A549 (cell line): ENCODE measurements at regions not wholly inside any gene's neighbourhood (a gene's known extent, or its start where the extent isn't known, plus 50 kb on each side); places are given as distances from the start of the nearest gene placed in this dataset.

Experiments
- ATAC-seq, 2 experiments: fragments of 200-7000 bp in 1 of 2; fragments of >200 bp in 1 of 2; cut with Nextera tagmentation in 1 of 2; cut with Tn5 transposase in 1 of 2; 3 replicates each; pipeline versions ENCODE4 v1.8.0 to v1.9.1; 2018 to 2020; ENCODE audit warnings: mild to moderate bottlenecking in 1 of 2, moderate library complexity in 1 of 2
- CTCF ChIA-PET: fragments of 300-600 bp; sonication (Branson Sonifier 250); formaldehyde crosslinking; extraction: SDS; loops from one replicate; lab custom pipeline; 2021; ENCODE audit warnings: antibody characterized with exemption, inconsistent platforms; lab: Yijun Ruan, JAX
- POLR2A ChIA-PET: fragments of 350-600 bp; formaldehyde crosslinking; extraction: SDS; loops from one replicate; lab custom pipeline; 2021; ENCODE audit warnings: antibody characterized with exemption, inconsistent platforms; lab: Yijun Ruan, JAX
- DNase-seq, 2 experiments: peaks; one replicate each; pipeline versions ENCODE4 v3.0.0 to v3.0.0-alpha.2; 2011 to 2016; ENCODE audit warnings: low read depth in 1 of 2, low spot score in 1 of 2
- FAIRE-seq: peaks from 2 replicates; lab custom pipeline; 2011; peaks lifted over from hg19 to GRCh38; lab: Jason Lieb, UNC
- H3K27ac ChIP-seq, 2 experiments: fragments of >200 bp; sonication (Bioruptor Twin); formaldehyde crosslinking; 3 replicates each; pipeline ENCODE4 v1.5.1; 2016 to 2017
- H3K4me1 ChIP-seq: fragments of >200 bp; sonication (Bioruptor Twin); formaldehyde crosslinking; 3 replicates; pipeline ENCODE4 v1.6.1; 2016
- H3K4me2 ChIP-seq: fragments of >200 bp; sonication (Bioruptor Twin); formaldehyde crosslinking; 3 replicates; pipeline ENCODE4 v1.6.1; 2016
- H3K4me3 ChIP-seq: fragments of >200 bp; sonication (Bioruptor Twin); formaldehyde crosslinking; 3 replicates; pipeline ENCODE4 v1.5.1; 2016
- H3K9me3 ChIP-seq: fragments of >200 bp; sonication (Bioruptor Twin); formaldehyde crosslinking; 3 replicates; pipeline ENCODE4 v1.6.1; 2016
- ATOH8 ChIP-seq: fragments of 250-450 bp; sonication (Bioruptor Pico); IDR thresholded peaks from 2 replicates; pipeline ENCODE4 v1.5.0; 2020; ENCODE audit warnings: low read depth, mild to moderate bottlenecking, moderate library complexity
- BHLHE40 ChIP-seq: IDR thresholded peaks from 2 replicates; pipeline ENCODE4 v1.6.1; 2012; ENCODE audit warnings: low read depth, low read length, inconsistent platforms
- CBX2 ChIP-seq: fragments of 200-600 bp; sonication (generic); IDR thresholded peaks from 2 replicates; pipeline ENCODE4 v1.6.1; 2016; ENCODE audit warnings: low read depth, mild to moderate bottlenecking, borderline replicate concordance
- CEBPB ChIP-seq, 2 experiments: fragments of >200 bp in 1 of 2; sonication (Bioruptor Twin) in 1 of 2; formaldehyde crosslinking in 1 of 2; IDR thresholded peaks; 2 replicates each; pipeline ENCODE4 v1.6.1; 2012 to 2016
- CTCF ChIP-seq: fragments of >200 bp; sonication (Bioruptor Twin); formaldehyde crosslinking; IDR thresholded peaks from 3 replicates; pipeline ENCODE4 v1.5.1; 2016
- E2F6 ChIP-seq: IDR thresholded peaks from 2 replicates; pipeline ENCODE4 v1.6.1; 2012; ENCODE audit warnings: low read depth, borderline replicate concordance
- ELK1 ChIP-seq: fragments of 150-350 bp; IDR thresholded peaks from 2 replicates; pipeline ENCODE4 v1.6.1; 2014; ENCODE audit warnings: low read depth, mild to moderate bottlenecking, low read length
- FOXS1 ChIP-seq: fragments of 250-450 bp; sonication (Bioruptor Pico); IDR thresholded peaks from 2 replicates; pipeline ENCODE4 v1.5.0; 2020; ENCODE audit warnings: mild to moderate bottlenecking, moderate library complexity
- GATA3 ChIP-seq: IDR thresholded peaks from 2 replicates; pipeline ENCODE4 v1.6.1; 2012; ENCODE audit warnings: borderline replicate concordance
- HDAC2 ChIP-seq: fragments of 200-600 bp; sonication (generic); IDR thresholded peaks from 2 replicates; pipeline ENCODE4 v1.6.1; 2016
- HES2 ChIP-seq: fragments of >200 bp; sonication (Bioruptor Twin); formaldehyde crosslinking; IDR thresholded peaks from 2 replicates; pipeline ENCODE4 v1.6.1; 2016
- HEYL ChIP-seq: fragments of 250-450 bp; sonication (Bioruptor Pico); IDR thresholded peaks from 2 replicates; pipeline ENCODE4 v1.8.0; 2021; ENCODE audit warnings: mild to moderate bottlenecking, moderate library complexity
- HMGXB4 ChIP-seq: fragments of 250-450 bp; sonication (Bioruptor Pico); IDR thresholded peaks from 2 replicates; pipeline ENCODE4 v1.5.0; 2021; ENCODE audit warnings: mild to moderate bottlenecking, moderate library complexity, borderline replicate concordance
- HOXA7 ChIP-seq: fragments of 250-450 bp; sonication (Bioruptor Pico); IDR thresholded peaks from 2 replicates; pipeline ENCODE4 v1.5.0; 2020; ENCODE audit warnings: mild to moderate bottlenecking, moderate library complexity
- HOXB13 ChIP-seq: fragments of 250-450 bp; sonication (Bioruptor Pico); IDR thresholded peaks from 2 replicates; pipeline ENCODE4 v1.5.0; 2020; ENCODE audit warnings: low read depth, mild to moderate bottlenecking, moderate library complexity
- JUN ChIP-seq, 2 experiments: fragments of >200 bp; sonication (Bioruptor Twin); formaldehyde crosslinking; IDR thresholded peaks; 2 replicates in 1 of 2; 3 replicates in 1 of 2; pipeline ENCODE4 v1.6.1; 2016 to 2017
- KDM1A ChIP-seq: fragments of 200-600 bp; sonication (generic); IDR thresholded peaks from 2 replicates; pipeline ENCODE4 v1.6.1; 2016; ENCODE audit warnings: low read depth, mild to moderate bottlenecking
- MAX ChIP-seq: IDR thresholded peaks from 2 replicates; pipeline ENCODE4 v1.6.1; 2012
- NFE2L2 ChIP-seq: fragments of 150-350 bp; conservative IDR thresholded peaks from 2 replicates; pipeline ENCODE4 v1.6.1; 2014; ENCODE audit warnings: low read length
- NPAS2 ChIP-seq: fragments of 250-450 bp; sonication (Bioruptor Pico); IDR thresholded peaks from 2 replicates; pipeline ENCODE4 v1.8.0; 2022; ENCODE audit warnings: mild to moderate bottlenecking, moderate library complexity, borderline replicate concordance
- POLR2A ChIP-seq: IDR thresholded peaks from 2 replicates; pipeline ENCODE4 v1.6.1; 2012; ENCODE audit warnings: mild to moderate bottlenecking, low read length
- POLR2AphosphoS2 ChIP-seq: conservative IDR thresholded peaks from 2 replicates; pipeline ENCODE4 v1.6.1; 2012; ENCODE audit warnings: low read length, improper control_type of control experiment, inconsistent platforms
- RCOR1 ChIP-seq: fragments of 150-350 bp; IDR thresholded peaks from 2 replicates; pipeline ENCODE4 v1.6.1; 2014; ENCODE audit warnings: antibody characterized with exemption, low read length, low read depth
- SMC3 ChIP-seq: fragments of >200 bp; sonication (Bioruptor Twin); formaldehyde crosslinking; IDR thresholded peaks from 3 replicates; pipeline ENCODE4 v1.6.1; 2018; ENCODE audit warnings: inconsistent platforms
- SREBF2 ChIP-seq: fragments of 450-650 bp; IDR thresholded peaks from 2 replicates; pipeline ENCODE4 v1.6.1; 2014; ENCODE audit warnings: mild to moderate bottlenecking, moderate library complexity
- TP53 ChIP-seq: fragments of 250-450 bp; sonication (Bioruptor Pico); IDR thresholded peaks from 2 replicates; pipeline ENCODE4 v1.5.0; 2021; ENCODE audit warnings: mild to moderate bottlenecking, moderate library complexity
- ZFP36 ChIP-seq: fragments of 450-650 bp; IDR thresholded peaks from 2 replicates; pipeline ENCODE4 v1.6.1; 2014; ENCODE audit warnings: borderline replicate concordance; ENCODE audit not compliant: partially characterized antibody
- ZSCAN20 ChIP-seq: fragments of 250-450 bp; sonication (Bioruptor Pico); IDR thresholded peaks from 2 replicates; pipeline ENCODE4 v1.8.0; 2022; ENCODE audit warnings: mild to moderate bottlenecking, moderate library complexity
- WGBS: methylation state at CpG from one replicate; pipeline ENCODE4 v1.1.6; 2017; ENCODE audit errors: missing lambda C conversion rate; 5-methylcytosine and 5-hydroxymethylcytosine counted together

- H3K9me3 ChIP-seq, result no peaks in the 10 kb centered on the region
- H3K4me1 ChIP-seq, result no peaks in the 10 kb centered on the region
- no peak overlapping the region for H3K4me3 ChIP-seq
- TF ChIP-seq SREBF2 (no peak), JUN (IDR thresholded peaks at IDR 0.05) (no peak), ZSCAN20 (CRISPR knock-in tag) (no peak), GATA3 (no peak), NPAS2 (CRISPR knock-in tag) (no peak), KDM1A (no peak), MAX (no peak), HDAC2 (no peak), CEBPB (IDR thresholded peaks at IDR 0.05) (no peak), POLR2AphosphoS2 (no peak), CBX2 (no peak), BHLHE40 (no peak), HEYL (CRISPR knock-in tag) (no peak), SMC3 (no peak), HOXB13 (no peak)
- TF ChIP-seq, all 56 proteins: peak for 0
- Histone ChIP-seq H3K27ac (no peak overlapping the region), H3K4me2 (no peak overlapping the region)
- no peak for DNase-seq
- POLR2A ChIA-PET, result no interaction called here
- CTCF ChIA-PET, result no interaction called here
- ATAC-seq, result no peak
- no peak for FAIRE-seq
- 53% methylated on average over 5 of the region's 5 CpGs for WGBS
These were observed 54.1 kb upstream of the HTATIP2 start for GRCh38 chr11:20309231-20310025.

GRCh38 chr11:20308601-20309000 lies 54.9 kb upstream of the HTATIP2 start:
- Histone ChIP-seq H3K9me3 (no peaks in the 10 kb centered on the region), H3K4me1 (no peaks in the 10 kb centered on the region), H3K4me3 (no peak overlapping the region), H3K4me2 (no peak overlapping the region), H3K27ac (no peak overlapping the region)
- no peak for FAIRE-seq
- CTCF ChIA-PET, result interaction anchor here (0.6 to 1.6 kb wide), 2 partner anchors 19 to 31 kb away, joined by 3 to 4 read pairs; no protein-coding TSS in a partner anchor
- POLR2A ChIA-PET, result no interaction called here
- 9% methylated on average over 2 of the region's 2 CpGs for WGBS
- no peak for ATAC-seq
- TF ChIP-seq ZSCAN20 (CRISPR knock-in tag) (no peak), ZFP36 (no peak), POLR2A (no peak), NFE2L2 (no peak), CTCF (no peak), RCOR1 (no peak), ELK1 (no peak), BHLHE40 (no peak), HMGXB4 (CRISPR knock-in tag) (no peak), JUN (IDR thresholded peaks at IDR 0.05) (no peak), HOXA7 (CRISPR knock-in tag) (no peak), FOXS1 (CRISPR knock-in tag) (no peak), HES2 (no peak), TP53 (no peak), ATOH8 (CRISPR knock-in tag) (no peak), E2F6 (no peak)
- DNase-seq, result no peak
